NCI-H446 (cell line): ENCODE measurements at regions not wholly inside any gene's neighbourhood (a gene's known extent, or its start where the extent isn't known, plus 50 kb on each side); places are given as distances from the start of the nearest gene placed in this dataset.
A peak's percentile ranks its signal among the peaks of the same experiment; 100 is the strongest.

Experiments
- DNase-seq, 2 experiments: peaks; one replicate each; lab custom pipeline; 2025; lab: John Stamatoyannopoulos, UW

DNA sequence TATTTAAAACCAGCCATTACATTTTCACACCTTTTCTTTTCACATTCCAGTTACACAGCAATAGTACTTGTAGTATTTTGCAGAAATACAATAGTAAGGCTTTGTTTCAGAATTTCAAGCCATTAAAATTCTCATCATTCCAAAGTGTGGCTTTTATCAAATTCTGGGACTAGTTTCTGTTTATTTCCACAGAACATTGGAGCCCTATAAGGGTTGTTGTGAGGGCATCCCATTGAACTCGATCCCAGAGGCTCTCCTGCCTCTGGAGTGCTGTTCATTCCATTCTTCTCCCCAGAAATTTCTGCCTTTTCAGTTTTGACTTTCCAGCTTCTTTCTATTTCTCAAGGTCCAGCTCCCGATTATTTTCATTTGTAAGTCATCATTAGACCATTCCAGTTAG, 645.5 kb downstream of the ADGRL2 start:
- no peak for DNase-seq

DNA sequence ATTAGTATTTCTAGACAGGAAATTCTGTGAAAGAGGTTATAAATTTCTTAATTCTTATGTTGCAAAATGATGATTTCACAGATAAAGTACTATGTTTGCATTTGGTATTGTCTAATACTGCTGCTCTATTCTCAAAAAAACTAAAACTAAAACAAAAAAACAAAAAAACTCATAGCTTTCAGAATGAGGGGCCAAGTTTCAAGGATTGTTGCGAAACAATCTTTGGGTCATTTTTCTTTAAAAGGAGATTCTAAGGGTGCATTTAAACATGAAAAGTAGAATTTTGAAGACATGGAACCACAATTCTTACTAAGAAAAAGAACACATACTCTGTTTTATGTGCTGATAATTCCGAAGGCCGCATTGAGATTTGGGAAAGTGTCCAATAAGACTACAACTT, 645.1 kb downstream of the ADGRL2 start:
- DNase-seq, result no peak

DNA sequence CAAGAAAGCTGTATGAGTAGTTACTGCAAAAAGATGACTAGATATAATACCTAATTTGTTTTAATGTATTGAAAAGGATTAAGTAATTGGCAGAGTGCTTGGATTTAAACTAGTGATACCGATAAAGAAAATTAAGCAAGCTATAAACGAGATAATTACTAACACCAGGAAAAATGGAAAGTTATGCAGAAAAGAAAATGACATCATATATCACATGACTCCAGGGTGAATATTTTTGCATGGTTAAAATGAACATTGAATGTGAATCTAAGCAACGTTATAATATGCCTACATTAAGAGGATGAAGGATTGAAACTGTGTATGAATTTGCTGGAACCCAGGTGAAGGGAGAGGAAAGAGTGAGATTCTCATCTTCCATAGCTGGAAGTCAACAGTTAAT, 644.4 kb downstream of the ADGRL2 start:
- DNase-seq, result no peak

DNA sequence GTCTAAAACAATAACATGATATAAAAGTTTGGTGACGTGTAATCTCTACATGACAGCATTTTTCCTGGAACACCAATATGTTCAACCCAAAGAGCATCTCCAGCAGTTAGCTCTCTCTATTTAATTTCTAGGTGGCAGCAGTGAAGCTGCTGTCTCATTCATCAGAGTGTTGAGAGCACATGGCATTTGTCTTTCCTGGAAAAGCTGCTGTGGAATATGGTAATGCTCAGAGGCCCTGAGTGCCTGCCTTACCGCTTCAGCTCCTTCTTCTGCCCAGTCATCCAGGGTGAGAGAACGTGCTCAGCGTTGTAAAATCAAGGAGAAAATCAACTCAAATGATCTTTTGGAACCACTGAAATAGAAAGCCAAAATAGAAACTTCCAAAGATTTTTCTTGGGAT, 640.7 kb downstream of the ADGRL2 start:
- DNase-seq, result peak in 1 of 2 experiments; percentile 7

DNA sequence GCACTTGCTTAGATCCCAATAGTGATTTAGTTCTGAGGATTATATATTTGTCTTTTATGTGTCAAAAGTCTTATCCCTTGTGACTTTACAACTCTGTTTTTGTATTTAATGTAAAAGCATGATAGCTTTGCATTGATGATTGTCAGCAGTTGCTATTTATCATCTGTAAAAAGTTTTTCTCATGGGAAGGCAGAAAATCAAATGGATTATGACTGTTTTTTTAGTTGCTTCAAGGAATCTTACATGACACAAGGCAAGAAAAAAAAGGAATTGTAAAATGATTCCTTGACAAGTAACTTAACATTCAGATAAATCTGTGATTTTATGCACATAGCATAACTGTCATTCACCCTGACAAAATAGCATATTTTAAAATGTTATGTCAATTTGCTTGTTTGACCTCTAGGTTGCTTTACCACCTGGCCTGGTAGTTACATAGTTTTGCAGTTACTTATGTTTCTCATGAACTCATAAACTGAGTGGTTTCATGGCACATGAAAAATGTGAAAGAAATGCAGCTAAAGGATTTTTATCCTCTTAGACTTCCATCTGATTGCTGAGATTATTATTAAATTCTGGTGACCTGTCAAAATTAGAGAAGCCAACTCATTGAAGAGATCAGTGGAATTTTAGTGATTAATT, 622.6 kb downstream of the ADGRL2 start:
- no peak for DNase-seq

DNA sequence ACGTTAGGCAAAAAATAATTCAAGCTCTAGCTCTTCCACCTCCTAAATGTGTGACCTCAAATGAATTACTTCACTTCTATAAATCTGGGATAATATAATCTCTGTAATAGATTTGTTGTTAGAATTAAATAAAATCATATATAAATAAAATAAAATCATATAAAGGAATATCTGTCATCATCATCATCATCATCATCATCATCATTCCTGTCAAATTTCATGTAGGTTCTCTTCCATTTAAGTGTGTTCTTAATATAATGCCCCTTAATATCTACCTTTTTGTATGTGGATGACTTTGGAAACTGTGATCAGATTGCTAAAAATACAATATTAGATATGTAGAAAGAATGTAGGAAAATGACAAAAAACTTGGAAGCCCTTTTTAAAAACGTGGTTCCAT, 621.0 kb downstream of the ADGRL2 start:
- DNase-seq, result no peak

DNA sequence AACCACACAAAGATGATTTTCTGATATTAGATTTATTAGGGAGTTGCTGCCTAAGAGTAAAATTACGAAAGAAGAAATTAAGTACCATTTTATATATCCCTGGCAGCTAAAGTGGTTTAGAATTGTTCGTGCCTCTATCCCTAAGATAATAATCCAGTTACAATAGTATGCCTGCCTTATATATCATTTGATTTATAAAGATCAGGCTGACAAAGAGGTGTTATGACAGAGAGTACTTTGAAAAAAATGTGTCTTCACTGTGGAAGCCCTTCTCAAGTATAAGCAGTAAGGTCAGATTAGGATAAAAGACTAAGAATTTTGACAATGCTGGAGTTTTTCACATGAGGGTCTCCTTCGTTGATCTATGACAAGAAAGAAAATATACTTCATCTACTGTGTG, 619.9 kb downstream of the ADGRL2 start:
- DNase-seq, result no peak

DNA sequence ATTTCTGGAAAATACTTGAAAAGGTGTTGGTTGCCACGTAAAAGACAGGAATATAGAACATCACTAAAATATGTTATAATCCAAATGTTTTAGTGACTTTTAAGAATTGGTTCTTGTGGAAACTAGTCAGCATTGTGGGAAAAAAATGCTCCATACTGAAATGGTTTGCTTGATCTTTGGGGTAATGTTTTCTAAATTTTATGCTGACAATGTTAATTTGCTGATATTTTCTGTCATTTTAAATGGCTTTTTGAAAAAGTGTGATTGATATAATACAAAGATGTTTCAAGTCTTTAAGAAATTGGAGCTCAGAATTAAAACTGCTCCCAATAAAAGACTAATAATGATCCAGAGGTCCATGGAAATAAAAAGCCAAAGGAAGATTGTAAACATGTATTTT, 610.9 kb downstream of the ADGRL2 start:
- no peak for DNase-seq

DNA sequence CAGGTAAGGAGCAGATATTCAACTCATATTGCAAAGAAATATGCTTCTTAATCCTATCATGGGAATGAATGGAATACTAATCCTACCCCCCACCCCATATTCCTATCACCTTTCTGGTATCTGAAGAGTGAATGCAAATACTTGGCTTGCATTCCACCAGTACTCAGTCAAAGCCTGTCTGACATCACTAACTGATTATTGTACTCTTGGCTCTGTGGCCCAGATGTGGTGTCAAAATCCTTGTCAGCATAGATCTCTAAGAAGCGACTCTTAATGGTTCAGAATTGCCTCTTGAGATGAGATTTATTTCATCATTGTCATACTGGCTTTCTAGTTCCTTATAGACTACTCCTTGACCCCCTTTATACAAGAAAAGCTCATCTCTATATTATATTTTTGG, 604.6 kb downstream of the ADGRL2 start:
- no peak for DNase-seq

DNA sequence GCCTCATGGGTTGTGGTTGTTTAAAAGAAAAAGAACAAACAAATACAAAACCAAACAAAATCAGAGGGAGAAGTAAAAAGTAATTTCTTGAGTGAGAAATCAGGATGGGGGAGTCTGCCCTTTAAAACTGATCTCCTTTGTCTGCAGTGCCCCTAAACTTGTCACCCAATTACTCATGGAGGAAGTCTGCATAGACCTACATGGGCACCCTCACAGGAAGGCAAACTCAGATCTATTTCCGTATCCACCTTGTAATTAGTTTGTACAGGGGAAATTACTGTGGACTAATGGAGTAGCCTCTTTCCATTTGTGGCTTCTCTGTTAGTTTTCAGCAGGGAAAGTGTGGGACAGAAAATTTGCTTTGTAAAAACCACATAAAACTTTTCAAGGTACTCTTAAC, 600.4 kb downstream of the ADGRL2 start:
- DNase-seq, result no peak

DNA sequence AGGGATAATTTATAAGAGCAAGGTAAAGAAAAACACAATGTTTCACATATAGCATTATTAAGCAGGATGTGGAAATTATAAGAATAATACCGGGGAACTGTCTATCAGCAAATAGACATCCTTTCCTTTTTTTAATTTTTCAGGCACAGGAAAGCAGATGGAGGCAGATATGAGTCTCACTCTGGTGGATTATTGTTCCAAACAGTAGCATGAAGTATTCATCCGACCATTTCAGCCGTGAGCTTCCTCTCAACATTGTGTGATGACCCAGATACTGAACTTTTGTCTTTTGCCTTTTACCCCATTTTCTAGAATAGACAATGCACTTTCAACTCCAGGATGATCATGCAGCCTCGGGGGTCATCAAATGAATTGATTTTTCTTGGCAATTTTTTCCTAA, 599.8 kb downstream of the ADGRL2 start:
- no peak for DNase-seq

DNA sequence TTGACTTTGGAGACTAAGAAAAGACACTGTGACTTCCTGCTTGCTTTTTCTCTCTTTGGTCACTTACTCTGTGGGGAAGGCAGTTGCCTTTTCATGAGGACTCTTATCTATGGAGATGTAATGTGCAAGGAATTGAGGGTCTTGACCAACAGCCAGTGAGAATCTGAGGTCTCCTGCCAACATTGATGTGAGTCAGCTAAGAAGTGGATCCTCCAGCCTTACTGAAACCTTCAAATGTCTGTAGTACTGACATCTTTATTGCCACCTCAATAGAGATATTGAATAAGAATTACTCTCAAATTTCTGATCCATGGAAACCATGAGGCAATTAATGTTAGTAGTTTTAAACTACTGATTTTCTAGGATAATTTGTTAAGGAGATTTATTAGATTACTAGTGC, 598.4 kb downstream of the ADGRL2 start:
- peak in 1 of 2 experiments; percentile 18 for DNase-seq

DNA sequence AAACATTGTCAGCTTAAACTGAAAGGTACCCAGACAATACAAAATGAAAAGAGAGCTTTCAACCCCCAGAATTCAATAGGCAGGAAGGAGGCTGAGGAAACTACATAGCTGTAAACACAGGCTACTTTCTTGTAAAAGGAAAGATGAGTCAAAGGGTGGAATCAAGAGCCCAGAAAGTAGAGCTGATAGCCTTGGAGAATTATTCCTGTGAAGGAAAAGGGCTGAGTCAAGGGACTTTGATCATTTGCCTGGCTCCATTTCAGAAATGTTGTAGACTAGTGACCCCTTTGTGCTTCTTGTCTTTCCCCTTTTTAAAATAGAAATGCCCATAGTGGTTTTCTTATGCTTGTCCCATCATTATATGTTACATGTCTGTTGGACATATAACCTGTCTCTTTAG, 597.6 kb downstream of the ADGRL2 start:
- DNase-seq, result no peak

DNA sequence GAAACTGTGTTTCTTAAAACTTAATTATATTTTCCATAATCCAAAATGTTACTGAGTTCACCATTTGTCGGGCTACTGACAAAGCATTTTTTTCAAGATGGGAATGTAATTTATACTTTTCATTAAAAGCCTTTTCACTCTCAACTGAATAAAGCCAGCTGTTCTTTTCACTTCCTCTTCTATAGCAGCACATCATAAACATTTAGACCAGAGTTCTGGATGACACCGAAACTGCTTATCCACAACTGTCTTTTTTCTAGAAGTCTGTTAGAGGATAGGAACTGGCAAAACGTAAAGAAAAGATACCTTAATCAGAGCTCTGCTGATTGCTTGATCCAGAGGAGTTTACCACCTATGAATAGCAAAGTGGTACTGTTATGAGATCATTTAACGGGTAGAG, 594.7 kb downstream of the ADGRL2 start:
- no peak for DNase-seq

DNA sequence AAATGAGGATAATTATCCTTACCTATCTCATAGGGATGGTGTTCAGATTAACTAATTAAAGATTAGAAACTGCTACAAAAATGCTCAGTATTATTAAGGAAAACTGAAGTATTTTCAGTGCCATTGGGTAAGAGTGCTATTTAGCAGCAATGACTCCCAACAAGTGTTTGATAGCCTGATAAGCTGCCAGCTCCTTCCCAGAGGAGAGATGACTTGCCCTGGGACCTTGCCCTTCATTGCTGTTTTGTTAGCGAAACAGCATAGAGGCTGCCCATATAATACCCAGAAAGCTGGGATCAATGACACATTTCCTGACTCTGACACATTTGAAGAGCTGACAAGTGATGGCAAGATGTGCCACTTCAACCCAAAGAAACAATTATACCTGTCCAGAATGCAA, 592.2 kb downstream of the ADGRL2 start:
- peak in 1 of 2 experiments; percentile 49 for DNase-seq

DNA sequence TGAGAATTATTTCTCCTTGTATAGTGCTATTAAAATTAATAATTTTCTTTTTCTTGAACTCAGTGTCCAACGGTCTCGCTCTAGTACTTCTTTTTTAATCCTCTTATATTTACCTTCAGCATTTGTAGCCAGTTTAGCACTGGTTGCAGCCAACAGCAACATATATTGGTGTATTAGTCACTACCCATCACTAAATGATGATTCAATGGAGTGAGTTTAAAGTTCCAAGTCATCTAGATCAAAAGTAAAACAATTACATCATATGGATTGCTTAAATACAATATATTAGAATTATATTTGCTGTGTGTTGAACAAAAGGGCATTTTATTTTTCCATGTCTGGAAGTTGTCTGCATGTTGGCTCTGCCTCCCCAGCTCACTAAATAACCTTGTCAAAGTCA, 591.8 kb downstream of the ADGRL2 start:
- no peak for DNase-seq

DNA sequence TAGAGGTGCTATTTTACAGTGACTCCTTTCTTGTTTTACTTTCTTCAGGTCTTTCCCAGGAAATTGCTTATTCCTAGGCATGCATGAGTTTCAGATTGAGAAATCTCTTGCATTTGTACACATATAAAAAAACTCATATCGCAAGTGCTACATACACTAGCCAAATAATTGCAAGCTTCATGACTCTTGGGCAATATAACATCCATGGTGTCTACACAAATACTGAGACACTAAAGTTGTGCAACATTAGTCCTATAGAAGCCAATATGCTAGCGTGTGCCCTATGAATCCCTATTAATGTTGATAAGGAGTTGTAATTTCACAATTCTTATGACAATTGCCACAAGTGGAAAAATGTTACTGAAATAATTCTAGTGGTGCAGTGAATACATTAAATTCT, 591.0 kb downstream of the ADGRL2 start:
- DNase-seq, result no peak

DNA sequence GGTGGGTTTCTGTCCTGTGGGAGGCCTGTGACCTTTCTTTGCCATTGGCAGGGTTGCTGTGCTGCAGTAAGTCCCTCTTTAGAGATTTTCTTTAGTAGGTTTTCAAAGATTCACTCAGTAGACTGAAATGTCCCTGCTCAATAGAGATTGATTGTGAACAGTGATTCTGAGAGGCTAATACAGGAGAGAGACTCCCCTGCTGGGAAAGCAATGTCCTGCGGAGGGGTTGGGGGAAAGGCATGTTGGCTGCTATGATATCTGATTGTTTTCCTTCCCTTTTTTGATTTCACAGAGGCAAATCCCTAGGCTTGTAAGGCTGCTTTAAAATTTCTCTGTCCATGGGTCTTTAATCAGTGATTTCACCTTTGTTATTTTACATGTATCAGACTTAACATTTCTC, 589.9 kb downstream of the ADGRL2 start:
- no peak for DNase-seq

DNA sequence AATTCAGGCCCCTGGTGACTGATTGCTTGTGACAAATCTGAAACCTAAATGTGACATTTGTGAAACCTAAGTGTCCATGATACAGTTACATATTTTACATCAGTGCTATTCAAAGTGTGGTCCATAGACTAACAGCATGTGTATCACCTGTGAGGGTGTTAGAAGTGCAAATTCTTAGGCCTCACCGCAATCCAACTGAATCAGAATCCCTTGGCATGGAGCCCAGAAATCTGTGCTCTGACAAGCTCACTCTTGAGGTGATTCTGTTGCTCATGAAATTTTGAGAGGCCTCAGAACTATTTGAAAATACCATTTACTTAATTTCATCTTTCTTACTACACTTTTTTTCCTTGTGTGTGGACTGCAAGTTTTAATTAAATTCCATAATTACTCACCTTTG, 587.9 kb downstream of the ADGRL2 start:
- peak; percentile 10 to 74 for DNase-seq

DNA sequence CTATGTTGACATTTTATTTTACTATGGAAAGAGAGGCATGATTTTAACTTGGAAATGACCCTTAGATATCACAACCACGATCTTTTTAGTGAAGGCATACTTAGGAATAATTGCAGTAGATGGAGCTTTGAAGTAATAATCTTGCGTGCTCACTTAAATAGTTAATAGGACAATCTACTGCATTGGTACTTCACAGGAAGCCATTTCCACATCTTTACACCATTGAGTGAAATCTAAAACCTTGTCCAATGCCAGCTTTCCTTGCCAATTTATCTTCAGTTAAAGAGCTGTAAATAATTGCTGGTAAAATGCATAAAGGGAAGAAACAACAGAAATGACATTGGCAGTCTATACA, 586.3 kb downstream of the ADGRL2 start:
- DNase-seq, result peak; percentile 12 to 55

DNA sequence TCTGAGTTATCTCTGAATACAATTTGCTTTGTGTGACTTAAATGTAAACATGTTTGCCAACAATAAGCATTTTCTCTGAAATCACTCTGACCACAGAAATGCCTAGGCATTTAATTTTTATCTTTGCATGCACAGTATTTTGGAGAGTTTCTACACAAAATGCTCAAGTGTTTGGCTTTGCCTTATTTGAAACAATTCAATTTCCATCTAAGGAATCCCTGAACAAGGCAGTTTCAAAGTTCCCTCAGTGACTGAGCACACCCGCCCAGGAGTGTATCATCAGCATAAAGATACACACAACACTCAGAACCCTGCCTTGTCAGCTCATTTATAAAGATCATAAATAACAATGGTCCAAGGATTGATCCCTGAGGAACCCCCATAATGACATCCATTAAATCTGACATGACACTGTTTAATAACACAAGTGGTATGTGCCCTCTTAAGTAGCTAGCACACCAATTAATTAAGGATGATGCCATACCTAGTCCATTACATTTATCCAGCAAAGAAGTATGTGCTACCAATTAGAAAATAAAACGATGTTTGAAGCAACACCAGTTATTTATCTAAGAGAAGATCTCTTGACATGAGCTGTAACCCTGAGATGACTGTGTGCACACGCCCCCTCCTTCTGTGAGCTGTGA, 585.8 kb downstream of the ADGRL2 start:
- no peak for DNase-seq

DNA sequence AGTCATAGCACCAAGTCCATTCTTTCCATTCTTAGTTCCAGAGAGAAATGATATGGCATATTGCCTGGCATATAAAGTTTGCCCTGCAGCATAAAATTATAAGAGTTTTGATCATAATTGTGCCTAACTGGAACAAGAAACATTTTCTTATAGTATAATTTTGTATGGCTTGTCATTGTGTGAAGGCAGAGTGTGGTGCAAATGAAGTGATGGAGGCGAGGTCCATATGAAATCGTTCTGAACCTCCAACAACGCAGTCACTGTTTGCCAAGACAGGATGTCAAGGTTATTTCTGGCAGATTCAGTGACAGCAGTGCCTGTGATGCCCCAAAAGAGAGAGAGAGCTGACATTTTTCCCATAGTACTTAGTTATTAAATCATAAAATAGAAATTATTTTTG, 584.0 kb downstream of the ADGRL2 start:
- no peak for DNase-seq

DNA sequence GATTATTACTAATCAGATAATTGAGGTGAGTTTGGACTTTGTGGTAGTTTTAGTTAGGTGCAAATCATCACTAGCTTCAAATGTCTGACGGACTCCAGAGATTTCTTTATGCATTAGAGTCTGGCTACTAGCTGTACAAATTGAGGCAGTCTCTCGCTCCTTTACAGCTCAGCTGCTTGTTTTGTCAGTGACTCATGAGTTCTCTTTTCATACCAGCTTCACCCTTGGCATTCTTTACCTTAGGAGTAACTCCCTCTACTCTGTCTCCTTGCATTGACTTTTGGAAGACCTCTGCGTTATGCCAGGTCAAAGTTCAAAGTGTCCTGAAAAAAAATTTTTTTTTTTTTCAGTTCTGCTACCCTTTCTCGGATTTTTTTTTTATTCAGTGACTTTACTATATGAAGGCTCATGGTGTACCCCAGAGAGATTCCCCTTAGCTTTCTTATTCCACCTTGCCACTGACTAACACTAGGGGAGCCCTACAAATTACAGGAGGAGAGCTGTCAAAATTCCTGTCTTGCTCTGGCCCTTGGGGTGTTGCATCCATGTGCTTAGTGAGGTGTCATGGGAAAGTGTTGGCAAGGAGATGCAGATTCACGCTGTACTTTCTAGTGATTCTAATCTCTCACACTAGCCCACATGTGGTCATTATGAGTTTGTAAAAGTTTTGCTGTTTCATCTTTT, 576.6 kb downstream of the ADGRL2 start:
- no peak for DNase-seq

DNA sequence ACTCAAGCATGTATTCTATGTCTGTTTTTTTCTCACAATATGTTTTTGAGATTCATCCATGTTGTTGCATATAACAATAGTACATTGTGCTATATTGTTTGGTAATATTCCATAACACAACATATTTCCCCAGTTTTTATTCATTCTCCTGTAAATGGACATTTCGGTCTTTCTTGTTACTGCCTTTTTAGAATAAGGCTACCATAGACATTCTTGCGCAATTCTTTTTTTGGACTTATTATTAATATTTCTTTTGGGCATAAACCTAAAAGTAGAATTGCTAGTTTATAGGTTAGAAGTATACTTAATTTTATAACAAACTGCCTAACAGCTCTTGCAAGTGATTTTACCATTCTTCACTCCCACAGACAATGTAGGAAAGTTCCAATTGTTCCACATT, 573.0 kb downstream of the ADGRL2 start:
- DNase-seq, result no peak
